NCI-H2171 treated with DMSO at 0.1 percent for 48 hours (cell line): ENCODE measurements at regions not wholly inside any gene's neighbourhood (a gene's known extent, or its start where the extent isn't known, plus 50 kb on each side); places are given as distances from the start of the nearest gene placed in this dataset.
A peak's percentile ranks its signal among the peaks of the same experiment; 100 is the strongest.

ENCODE experiments used
- DNase-seq: peaks from one replicate; lab custom pipeline; 2025; lab: John Stamatoyannopoulos, UW

DNA sequence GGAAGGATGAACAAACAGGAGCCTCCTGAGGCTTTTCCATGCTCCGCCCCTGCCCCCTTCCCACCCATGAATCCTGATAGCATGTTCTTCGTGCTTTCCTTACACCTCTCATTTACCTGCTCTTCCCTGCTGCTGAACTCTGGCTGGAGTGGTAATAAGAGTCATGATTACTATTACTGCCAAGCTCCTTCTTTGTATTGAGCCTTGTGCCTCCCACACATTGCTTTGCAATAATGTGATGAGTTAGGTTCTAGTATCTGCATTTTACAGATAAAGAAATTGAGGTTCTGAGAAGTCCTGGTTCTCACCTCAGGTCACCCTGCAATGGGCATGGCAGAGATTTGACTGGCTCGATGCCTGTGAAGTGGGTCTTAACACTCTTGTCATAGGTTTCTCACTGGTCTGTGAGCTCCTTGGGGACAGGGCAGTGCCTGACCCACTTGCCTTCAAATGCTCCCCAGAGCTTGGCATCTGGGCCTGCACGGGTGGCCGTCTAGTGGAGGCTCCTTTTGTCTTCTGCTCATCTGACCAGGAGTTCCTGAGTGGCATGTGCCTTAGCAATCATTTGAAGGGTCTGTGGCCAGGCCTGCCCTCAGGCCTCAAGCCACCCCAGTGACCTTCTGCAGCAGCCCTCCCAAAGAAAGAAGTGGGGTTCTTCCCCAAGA is 309.2 kb upstream of the ZMIZ1 start:
- DNase-seq = no peak

GRCh38 chr10:78760463-78761310 is 308.1 kb upstream of the ZMIZ1 start:
- DNase-seq = no peak

- peak; percentile 60 for DNase-seq
Observed at GRCh38 chr10:78761311-78761781, 307.4 kb upstream of the ZMIZ1 start.

- DNase-seq = no peak
Observed at GRCh38 chr10:78762086-78762630, 306.6 kb upstream of the ZMIZ1 start.

DNA sequence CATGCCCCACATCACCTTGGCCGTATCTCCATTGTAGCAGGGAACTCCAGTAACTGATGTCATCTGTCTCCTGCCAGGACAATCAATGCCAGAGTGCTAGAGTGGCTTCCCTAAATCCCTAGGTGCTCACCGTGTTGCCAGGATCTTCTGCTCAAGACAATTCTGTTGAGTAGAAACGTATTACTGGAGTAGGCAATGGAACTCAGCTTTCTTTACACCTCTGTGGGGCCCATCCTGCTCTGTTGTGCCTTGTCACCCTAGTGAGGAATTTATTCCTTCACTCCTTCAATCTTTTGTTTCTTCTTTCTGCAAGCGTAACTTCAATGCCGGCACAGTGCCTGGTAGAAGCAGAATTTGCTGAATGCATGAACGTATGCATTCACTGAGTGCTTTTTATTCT is 305.5 kb upstream of the ZMIZ1 start:
- no peak for DNase-seq

DNA sequence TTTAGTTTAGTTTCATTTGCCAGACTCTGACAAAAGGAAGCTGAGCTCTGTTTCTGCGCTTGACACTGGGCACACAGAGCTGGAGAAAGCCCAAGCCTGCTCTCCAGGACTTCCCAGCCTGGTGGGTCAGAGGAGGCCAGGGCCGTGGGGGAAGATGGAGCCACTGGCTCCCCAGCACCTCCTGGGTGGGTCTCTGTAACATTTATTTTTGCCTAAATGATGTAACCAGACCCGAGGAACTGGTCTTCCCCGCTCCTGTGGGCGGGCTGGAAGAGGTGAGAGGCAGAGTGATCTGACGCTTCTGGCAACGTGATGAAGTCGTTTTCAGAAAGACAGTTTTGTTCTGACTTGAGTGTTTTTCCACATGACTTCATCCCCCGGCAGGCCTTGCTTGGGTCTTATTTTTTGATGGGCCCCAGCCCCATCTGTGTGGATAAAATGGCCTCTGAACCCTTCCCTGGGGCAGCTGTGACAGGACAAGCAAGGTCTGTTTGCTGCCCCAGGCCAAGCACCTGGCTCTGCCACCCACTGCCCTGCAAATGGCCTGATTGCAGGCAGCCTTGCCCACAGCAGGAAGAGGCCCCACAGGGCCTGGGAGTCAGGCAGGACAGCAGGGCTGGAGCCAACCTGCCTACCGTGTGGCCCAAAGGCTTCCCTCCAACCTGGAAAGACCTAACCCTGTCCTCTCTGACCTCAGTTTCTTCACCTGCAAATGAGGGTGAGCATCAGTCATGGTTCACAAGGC is 304.9 kb upstream of the ZMIZ1 start:
- DNase-seq = no peak

DNA sequence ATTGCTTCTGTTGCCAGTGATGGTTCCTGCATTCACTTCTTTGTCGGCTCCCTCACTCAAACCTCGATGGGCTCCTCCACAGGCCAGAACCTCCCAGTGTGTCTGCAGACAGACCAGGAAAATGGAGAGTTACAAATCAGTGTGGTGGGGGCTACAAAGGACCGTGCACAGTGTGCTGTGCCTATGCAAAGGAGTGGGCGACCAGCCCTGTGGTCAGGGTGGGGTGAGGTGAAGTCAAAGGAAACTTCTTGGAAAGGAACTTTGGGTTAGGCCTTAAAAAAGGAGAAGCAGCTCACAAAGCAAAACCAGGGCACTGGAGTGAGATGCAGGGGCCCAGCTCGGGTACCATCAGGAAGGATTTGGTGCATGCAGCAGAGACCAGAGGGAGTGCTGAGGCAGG is 304.3 kb upstream of the ZMIZ1 start:
- DNase-seq = no peak

GRCh38 chr10:78764846-78765430 is 303.8 kb upstream of the ZMIZ1 start:
- DNase-seq = no peak

GRCh38 chr10:78765726-78766335 is 302.9 kb upstream of the ZMIZ1 start:
- no peak for DNase-seq

GRCh38 chr10:78766603-78767002 is 302.2 kb upstream of the ZMIZ1 start:
- DNase-seq = no peak

DNA sequence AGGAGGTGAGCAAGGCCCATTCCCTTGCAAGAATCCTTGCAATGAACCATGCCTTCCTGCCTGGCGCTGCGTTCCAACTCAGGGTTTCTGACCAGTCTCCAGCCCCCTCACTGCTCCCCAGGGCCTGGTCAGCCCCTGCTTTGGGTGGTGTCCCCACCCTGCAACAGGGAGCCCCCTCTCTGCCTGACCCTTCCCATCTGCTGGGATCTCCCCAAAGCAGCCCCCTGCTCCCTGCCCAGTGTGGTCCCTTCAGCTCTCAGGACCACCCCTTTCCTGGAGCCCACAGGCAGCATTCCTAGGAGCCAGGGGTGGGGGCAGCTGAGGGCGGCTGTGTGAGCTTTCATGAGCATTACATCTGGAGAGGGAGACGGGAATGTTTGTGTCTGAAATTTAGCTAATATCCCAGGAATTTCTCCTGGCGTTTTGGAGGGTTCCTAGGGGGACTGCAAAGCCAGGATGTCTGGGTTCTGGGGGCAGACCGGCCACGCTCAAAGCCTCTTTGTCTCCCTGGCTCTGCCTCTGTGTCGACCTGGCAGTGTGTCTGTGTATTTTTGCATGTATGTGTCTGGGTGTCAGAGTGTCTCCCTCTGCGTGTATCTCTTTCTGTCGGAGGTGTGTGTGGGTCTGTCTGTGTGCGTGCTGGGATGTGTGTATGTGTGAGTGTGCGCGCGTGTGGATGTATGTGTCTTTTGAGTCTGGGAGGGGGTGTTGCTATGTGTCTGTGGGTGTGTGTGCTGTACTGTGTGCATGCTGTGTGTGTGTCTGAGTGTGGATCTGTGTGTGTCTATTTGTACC is 300.5 kb upstream of the ZMIZ1 start:
- no peak for DNase-seq

GRCh38 chr10:78768876-78769275 is 299.9 kb upstream of the ZMIZ1 start:
- DNase-seq = no peak

DNA sequence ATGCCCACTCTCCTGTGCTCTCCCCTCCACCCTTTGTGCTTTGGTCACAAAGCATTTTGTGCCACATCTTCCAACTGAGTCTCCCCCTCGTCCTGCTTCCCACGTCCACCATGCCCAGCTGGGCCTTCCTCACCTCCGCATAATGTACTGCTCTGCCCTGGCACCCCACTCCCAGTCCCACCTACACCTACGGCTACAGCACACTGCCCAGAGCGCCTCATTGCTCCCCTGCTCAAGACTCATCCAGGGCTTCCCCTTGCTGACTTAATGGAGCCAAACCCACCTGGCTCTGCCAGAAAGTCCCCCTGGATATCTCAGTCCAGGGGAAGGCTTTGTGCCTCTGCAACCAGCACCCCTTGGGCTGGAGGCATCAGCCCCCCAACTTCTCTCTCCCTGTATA is 299.2 kb upstream of the ZMIZ1 start:
- DNase-seq = no peak

- DNase-seq = no peak
Observed at GRCh38 chr10:78770167-78771090, 298.3 kb upstream of the ZMIZ1 start.

DNA sequence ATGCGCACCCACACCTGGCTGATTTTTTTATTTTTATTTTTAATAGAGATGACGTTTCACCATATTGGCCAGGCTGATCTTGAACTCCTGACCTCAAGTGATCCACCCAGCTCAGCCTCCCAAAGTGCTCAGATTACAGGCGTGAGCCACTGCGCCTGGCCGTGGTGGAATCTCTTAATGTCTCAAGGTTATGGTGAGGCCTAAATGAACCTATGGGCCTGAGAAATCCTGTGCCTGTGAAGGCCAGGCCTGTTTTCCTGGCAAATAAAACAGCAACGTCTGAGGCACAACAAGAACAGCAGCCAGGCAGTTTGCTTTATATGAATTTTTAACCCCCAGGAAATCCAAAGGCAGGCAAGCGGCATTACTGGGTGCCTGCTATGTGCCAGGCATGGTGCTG is 297.5 kb upstream of the ZMIZ1 start:
- no peak for DNase-seq

- DNase-seq = no peak
Observed at GRCh38 chr10:78771808-78772455, 296.8 kb upstream of the ZMIZ1 start.

GRCh38 chr10:78772486-78772885 is 296.3 kb upstream of the ZMIZ1 start:
- DNase-seq = no peak

DNA sequence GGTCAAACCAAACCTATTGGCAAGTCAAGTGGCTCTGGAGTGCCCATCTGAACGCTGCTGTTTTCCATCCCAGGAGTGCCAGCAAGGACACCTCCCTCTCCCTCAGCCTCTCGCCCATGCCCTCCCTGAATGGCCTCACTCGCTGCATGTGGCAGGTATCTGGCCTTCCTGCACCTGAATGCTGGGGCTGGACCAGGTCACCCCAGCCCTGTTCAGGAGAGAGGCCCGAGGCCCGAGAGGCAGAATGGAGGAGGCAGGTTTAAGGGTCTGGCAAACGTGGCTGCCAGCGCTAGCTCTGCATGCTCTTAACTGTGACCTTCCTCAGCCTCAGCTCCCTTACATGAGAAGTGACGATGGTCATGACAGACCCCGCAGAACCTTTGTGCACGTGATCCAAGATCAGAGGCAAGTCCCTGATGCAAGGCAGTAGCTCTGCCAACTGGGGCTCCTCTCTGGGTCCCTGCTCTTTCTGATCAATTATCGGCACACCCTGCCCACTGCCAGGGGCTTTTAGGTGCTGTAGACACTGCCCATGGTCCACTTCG is 295.7 kb upstream of the ZMIZ1 start:
- DNase-seq = no peak

GRCh38 chr10:78774614-78774998 is 294.2 kb upstream of the ZMIZ1 start:
- DNase-seq = no peak
